Spleen (tissue), 11 donors: ENCODE measurements at regions not wholly inside any gene's neighbourhood (a gene's known extent, or its start where the extent isn't known, plus 50 kb on each side); places are given as distances from the start of the nearest gene placed in this dataset.
"Not testable (repeated sequence)": the region's sequence is repeated elsewhere in the genome, so short reads cannot be mapped to it uniquely, and the experiment has no call there.

ENCODE experiments used
- DNase-seq: peaks from one replicate; pipeline ENCODE4 v3.0.0-alpha.2; 2020
- H3K27ac ChIP-seq, 8 donors: fragments of 200-600 bp; sonication (generic) in 7 of 8; 1 replicate in 4 of 8; 2 replicates in 4 of 8; pipeline versions ENCODE4 v1.5.0 to v1.8.0; 2016 to 2021; ENCODE audit warnings: inconsistent platforms in 4 of 8, mild to moderate bottlenecking in 4 of 8, moderate library complexity in 1 of 8
- H3K27me3 ChIP-seq, 7 donors: fragments of 200-600 bp; sonication (generic) in 6 of 7; replicated peaks in 1 of 7; 1 replicate in 4 of 7; 2 replicates in 3 of 7; pipeline versions ENCODE4 v1.5.0 to v1.8.0; 2016 to 2021; ENCODE audit warnings: inconsistent platforms in 3 of 7, mild to moderate bottlenecking in 1 of 7
- H3K36me3 ChIP-seq, 6 donors: fragments of 200-600 bp; sonication (generic) in 5 of 6; 1 replicate in 4 of 6; 2 replicates in 2 of 6; pipeline versions ENCODE4 v1.5.0 to v1.8.0; 2016 to 2021; ENCODE audit warnings: inconsistent platforms in 2 of 6
- H3K4me1 ChIP-seq, 6 donors: fragments of 200-600 bp; sonication (generic) in 5 of 6; 1 replicate in 3 of 6; 2 replicates in 3 of 6; pipeline versions ENCODE4 v1.5.0 to v1.8.0; 2016 to 2021; ENCODE audit warnings: inconsistent platforms in 3 of 6
- H3K4me3 ChIP-seq, 8 donors: fragments of 200-600 bp; sonication (generic) in 7 of 8; 1 replicate in 4 of 8; 2 replicates in 4 of 8; pipeline versions ENCODE4 v1.5.0 to v1.8.0; 2016 to 2021; ENCODE audit warnings: inconsistent platforms in 4 of 8, mild to moderate bottlenecking in 4 of 8, moderate library complexity in 2 of 8
- H3K9me3 ChIP-seq, 8 donors: fragments of 200-600 bp; sonication (generic) in 7 of 8; 1 replicate in 4 of 8; 2 replicates in 4 of 8; pipeline versions ENCODE4 v1.5.0 to v1.8.0; 2016 to 2021; ENCODE audit warnings: inconsistent platforms in 4 of 8
- POLR2A ChIP-seq, 3 donors: fragments of 450-650 bp; IDR thresholded peaks; one replicate each; pipeline ENCODE4 v1.5.1; 2017; ENCODE audit warnings: antibody characterized with exemption in 3 of 3, mild to moderate bottlenecking in 1 of 3
- POLR2AphosphoS5 ChIP-seq, 3 donors: sonication (generic); formaldehyde crosslinking; IDR thresholded peaks; one replicate each; pipeline ENCODE4 v1.5.1; 2017; ENCODE audit warnings: antibody characterized with exemption in 3 of 3
- WGBS, 5 donors: extraction: QIAGEN DNeasy Blood & Tissue Kit in 3 of 5; methylation state at CpG; one replicate each; pipeline versions ENCODE4 v1.1.5 to v1.1.7; 2013 to 2018; 5-methylcytosine and 5-hydroxymethylcytosine counted together
- intact Hi-C: fragments of 100-400 bp; cut with DNase I; formaldehyde crosslinking; loops from one replicate; pipeline ENCODE4 v1.15.0; 2023; ENCODE audit warnings: low total_unique reads
- TF ChIP-seq, protein P1 (sequence below), 11 experiments: fragments of 200-600 bp in 7 of 11; fragments of 450-650 bp in 4 of 11; sonication (generic) in 4 of 11; IDR thresholded peaks in 8 of 11; conservative IDR thresholded peaks in 3 of 11; 1 replicate in 7 of 11; 2 replicates in 4 of 11; pipeline versions ENCODE4 v1.4.0 to v1.8.0; 2016 to 2021; ENCODE audit warnings: antibody characterized with exemption in 11 of 11, inconsistent platforms in 4 of 11, mild to moderate bottlenecking in 1 of 11
- donor health status: healthy with polysubstance abuse.
- donor health status: DM: no; HTN: no; CAD: no; lungs with moderate emphysema.
- donor health status: DM: no; HTN: no; CAD: no.
- donor health status: Bipolar disorder and iron deficiency.
- donor health status: healthy.
- donor health status: DM: no; HTN: no; CAD: no.
- donor health status: DM: yes; HTN: yes; CAD: no.

DNA sequence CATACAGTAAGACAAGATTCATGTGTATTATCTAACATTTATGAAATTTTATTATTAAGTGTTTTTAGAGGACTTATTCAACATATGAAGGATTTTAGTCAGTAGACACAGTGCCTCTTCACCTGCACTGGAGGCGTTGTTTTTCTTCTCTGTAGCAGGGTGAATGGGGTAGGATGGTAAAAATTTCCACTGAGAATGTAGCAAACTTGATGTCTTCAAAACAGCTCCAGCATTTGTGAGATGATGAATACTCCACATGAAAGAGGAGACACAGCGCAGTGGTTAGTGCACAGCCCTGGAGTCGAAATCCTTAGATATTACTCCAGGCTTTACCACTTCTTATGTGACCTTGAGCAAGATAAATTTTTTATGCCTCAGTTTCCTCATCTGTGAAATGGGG lies 110.5 kb upstream of the AHI1 start:
- intact Hi-C loops: no loop called here
- no peaks in the 10 kb centered on the region for H3K4me1 ChIP-seq
- no peaks in the 10 kb centered on the region for H3K27me3 ChIP-seq
- H3K4me3 ChIP-seq: no peak overlapping the region
- WGBS, 5 donors: 85 to 95% (median 89%) methylated on average over 3 of the region's 3 CpGs
- H3K36me3 ChIP-seq: no peaks in the 10 kb centered on the region
- no peak overlapping the region for H3K27ac ChIP-seq
- no peak for DNase-seq
- no peaks in the 10 kb centered on the region for H3K9me3 ChIP-seq
- TF ChIP-seq POLR2AphosphoS5 (IDR thresholded peaks at IDR 0.05): no peak

DNA sequence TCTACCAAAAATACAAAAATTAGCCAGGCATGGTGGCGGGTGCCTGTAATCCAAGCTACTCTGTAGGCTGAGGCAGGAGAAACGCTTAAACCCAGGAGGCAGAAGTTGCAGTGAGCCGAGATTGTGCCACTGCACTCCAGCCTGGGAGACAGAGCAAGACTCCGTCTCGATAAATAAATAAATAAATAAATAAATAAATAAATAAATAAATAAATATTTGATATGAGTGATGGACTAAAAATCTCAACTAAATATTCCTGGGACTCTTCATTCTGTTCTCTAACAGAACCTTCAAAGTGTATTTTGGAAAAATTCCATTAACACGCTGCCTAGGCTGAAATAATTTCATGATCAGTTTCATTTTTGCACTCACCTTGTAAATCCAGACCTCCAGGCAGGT lies 112.7 kb upstream of the AHI1 start:
- H3K4me1 ChIP-seq, H3K36me3 ChIP-seq, DNase-seq, H3K27ac ChIP-seq, intact Hi-C loops, H3K4me3 ChIP-seq, H3K27me3 ChIP-seq, H3K9me3 ChIP-seq: not testable (repeated sequence)
- WGBS, 5 donors: 93 to 98% (median 95%) methylated on average over 6 of the region's 6 CpGs

DNA sequence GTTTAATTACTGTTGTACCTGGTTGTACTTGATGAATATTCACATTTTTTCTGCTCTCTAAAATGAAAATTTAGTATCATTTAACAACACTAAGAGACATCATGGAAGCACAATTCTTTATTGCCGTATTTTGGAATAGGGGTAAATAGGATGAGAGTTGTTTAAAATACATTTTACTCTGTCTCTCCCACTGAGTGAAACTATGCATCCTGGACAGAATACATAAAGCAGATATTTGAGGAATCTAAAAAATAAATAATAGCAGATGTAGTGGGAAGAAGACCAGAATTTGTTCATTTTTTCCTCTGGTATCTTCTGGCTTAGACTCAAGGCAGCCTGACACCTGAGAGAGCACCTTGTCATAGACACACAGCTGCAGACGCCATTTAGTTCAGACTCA lies 119.1 kb upstream of the AHI1 start:
- Histone ChIP-seq H3K9me3 (no peaks in the 10 kb centered on the region), H3K36me3 (no peaks in the 10 kb centered on the region), H3K27ac (no peak overlapping the region), H3K4me3 (no peak overlapping the region), H3K4me1 (no peaks in the 10 kb centered on the region), H3K27me3 (no peaks in the 10 kb centered on the region)
- TF ChIP-seq POLR2A (IDR thresholded peaks at IDR 0.05): no peak
- TF ChIP-seq, protein P1, sequence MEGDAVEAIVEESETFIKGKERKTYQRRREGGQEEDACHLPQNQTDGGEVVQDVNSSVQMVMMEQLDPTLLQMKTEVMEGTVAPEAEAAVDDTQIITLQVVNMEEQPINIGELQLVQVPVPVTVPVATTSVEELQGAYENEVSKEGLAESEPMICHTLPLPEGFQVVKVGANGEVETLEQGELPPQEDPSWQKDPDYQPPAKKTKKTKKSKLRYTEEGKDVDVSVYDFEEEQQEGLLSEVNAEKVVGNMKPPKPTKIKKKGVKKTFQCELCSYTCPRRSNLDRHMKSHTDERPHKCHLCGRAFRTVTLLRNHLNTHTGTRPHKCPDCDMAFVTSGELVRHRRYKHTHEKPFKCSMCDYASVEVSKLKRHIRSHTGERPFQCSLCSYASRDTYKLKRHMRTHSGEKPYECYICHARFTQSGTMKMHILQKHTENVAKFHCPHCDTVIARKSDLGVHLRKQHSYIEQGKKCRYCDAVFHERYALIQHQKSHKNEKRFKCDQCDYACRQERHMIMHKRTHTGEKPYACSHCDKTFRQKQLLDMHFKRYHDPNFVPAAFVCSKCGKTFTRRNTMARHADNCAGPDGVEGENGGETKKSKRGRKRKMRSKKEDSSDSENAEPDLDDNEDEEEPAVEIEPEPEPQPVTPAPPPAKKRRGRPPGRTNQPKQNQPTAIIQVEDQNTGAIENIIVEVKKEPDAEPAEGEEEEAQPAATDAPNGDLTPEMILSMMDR (IDR thresholded peaks at IDR 0.05 in 8 of 11, conservative IDR thresholded peaks at IDR 0.05 in 3 of 11): no peak
- TF ChIP-seq POLR2AphosphoS5 (IDR thresholded peaks at IDR 0.05): no peak
- no peak for DNase-seq
- intact Hi-C loops: no loop called here
- 83 to 96% (median 94%) methylated on average over 2 of the region's 2 CpGs for WGBS, 5 donors

DNA sequence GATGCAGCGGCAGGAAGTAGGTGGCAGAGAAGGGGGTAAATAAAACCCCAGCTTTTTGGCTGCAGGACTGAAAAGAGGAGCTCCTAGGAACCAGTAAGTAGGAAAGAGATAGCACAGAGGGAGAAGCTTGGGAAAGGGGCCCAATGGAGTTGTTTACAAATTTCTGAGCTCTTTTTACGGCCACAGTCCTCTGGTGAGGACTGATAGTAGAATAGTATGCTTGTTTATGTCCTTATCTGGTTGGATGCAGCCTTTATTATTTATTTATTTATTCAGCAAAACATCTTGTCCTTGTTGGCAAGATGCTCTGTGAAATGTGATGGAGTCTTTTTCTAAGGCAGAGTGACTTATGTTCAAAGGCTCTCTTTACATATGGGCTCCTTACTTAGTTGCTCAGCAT lies 119.7 kb upstream of the AHI1 start:
- no peaks in the 10 kb centered on the region for H3K4me1 ChIP-seq
- H3K4me3 ChIP-seq: no peak overlapping the region
- no peaks in the 10 kb centered on the region for H3K9me3 ChIP-seq
- no peak for DNase-seq
- TF ChIP-seq POLR2AphosphoS5 (IDR thresholded peaks at IDR 0.05) (no peak), POLR2A (IDR thresholded peaks at IDR 0.05) (no peak)
- TF ChIP-seq, protein P1 (IDR thresholded peaks at IDR 0.05 in 8 of 11, conservative IDR thresholded peaks at IDR 0.05 in 3 of 11): no peak
- 91 to 97% (median 94%) methylated on average over 2 of the region's 2 CpGs for WGBS, 5 donors
- no peak overlapping the region for H3K27ac ChIP-seq
- intact Hi-C loops: no loop called here
- H3K27me3 ChIP-seq: no peaks in the 10 kb centered on the region
- H3K36me3 ChIP-seq: no peaks in the 10 kb centered on the region

DNA sequence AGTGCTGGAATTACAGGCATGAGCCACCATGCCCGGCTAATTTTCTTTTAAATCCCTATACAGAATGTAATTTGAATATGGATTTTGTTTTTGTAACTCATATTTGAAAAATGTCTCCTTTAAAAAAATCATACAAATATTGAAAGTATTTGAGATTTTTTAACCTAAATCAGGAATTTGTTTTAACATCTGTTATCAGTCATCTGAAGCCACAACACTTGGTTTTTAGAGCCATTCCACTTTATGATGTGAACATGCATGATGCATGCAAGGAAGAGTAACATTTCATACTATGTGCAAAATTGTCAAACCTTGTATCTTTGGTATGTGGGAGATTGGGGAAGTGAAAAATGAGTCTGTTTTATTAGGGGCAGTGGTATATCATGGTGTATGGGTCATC lies 124.5 kb upstream of the AHI1 start:
- Histone ChIP-seq H3K36me3 (no peaks in the 10 kb centered on the region), H3K9me3 (peaks cover 0 to 5% (median 0%) of the 10 kb centered on the region in 8 donors), H3K4me1 (no peaks in the 10 kb centered on the region), H3K4me3 (no peak overlapping the region), H3K27me3 (no peaks in the 10 kb centered on the region), H3K27ac (no peak overlapping the region)
- TF ChIP-seq, protein P1 (IDR thresholded peaks at IDR 0.05 in 8 of 11, conservative IDR thresholded peaks at IDR 0.05 in 3 of 11): no peak
- no peak for TF ChIP-seq POLR2A (IDR thresholded peaks at IDR 0.05)
- TF ChIP-seq POLR2AphosphoS5 (IDR thresholded peaks at IDR 0.05): no peak
- WGBS, 5 donors: 93 to 97% (median 97%) methylated on average over 1 of the region's 1 CpG
- DNase-seq: no peak
- intact Hi-C loops: no loop called here
